ENCODE measurements at regions not wholly inside any gene's neighbourhood (a gene's known extent, or its start where the extent isn't known, plus 50 kb on each side); places are given as distances from the start of the nearest gene placed in this dataset.

GRCh38 chr16:85441189-85441889 is 171.8 kb upstream of the GSE1 start:
- Histone ChIP-seq H3K4me1 (ENCODE audit: control insufficient read depth in 5 of 5, insufficient read depth in 5 of 5, low read length in 5 of 5) (peaks cover 0 to 41% (median 29%) of the 10 kb centered on the region in 5 donors), H3K36me3 (ENCODE audit: control insufficient read depth in 5 of 5, insufficient read depth in 5 of 5, low read length in 5 of 5) (peaks cover 0 to 15% (median 3%) of the 10 kb centered on the region in 5 donors)

GRCh38 chr16:85441890-85442670 is 171.0 kb upstream of the GSE1 start:
- Histone ChIP-seq H3K27me3 (ENCODE audit: control insufficient read depth in 5 of 5, insufficient read depth in 4 of 5, low read length in 5 of 5) (no peaks in the 10 kb centered on the region), H3K9me3 (ENCODE audit: control insufficient read depth in 5 of 5, low read length in 5 of 5) (no peaks in the 10 kb centered on the region), H3K4me3 (ENCODE audit: low read depth in 1 of 5, low read length in 5 of 5) (no peak overlapping the region), H3K4me1 (ENCODE audit: control insufficient read depth in 5 of 5, insufficient read depth in 5 of 5, low read length in 5 of 5) (peaks cover 0 to 36% (median 22%) of the 10 kb centered on the region in 5 donors), H3K9ac (ENCODE audit: low read length in 5 of 5) (no peak overlapping the region), H3K27ac (ENCODE audit: low read depth, low read length) (no peak overlapping the region), H3K36me3 (ENCODE audit: control insufficient read depth in 5 of 5, insufficient read depth in 5 of 5, low read length in 5 of 5) (peaks cover 0 to 15% (median 3%) of the 10 kb centered on the region in 5 donors)

More at GRCh38 chr16:85441189-85441889, 171.8 kb upstream of the GSE1 start:
- Histone ChIP-seq H3K9ac (ENCODE audit: low read length in 5 of 5) (no peak overlapping the region), H3K4me3 (ENCODE audit: low read depth in 1 of 5, low read length in 5 of 5) (no peak overlapping the region), H3K27ac (ENCODE audit: low read depth, low read length) (no peak overlapping the region), H3K9me3 (ENCODE audit: control insufficient read depth in 5 of 5, low read length in 5 of 5) (no peaks in the 10 kb centered on the region), H3K27me3 (ENCODE audit: control insufficient read depth in 5 of 5, insufficient read depth in 4 of 5, low read length in 5 of 5) (no peaks in the 10 kb centered on the region)

- Histone ChIP-seq H3K9ac (ENCODE audit: low read length in 5 of 5) (no peak overlapping the region), H3K9me3 (ENCODE audit: control insufficient read depth in 5 of 5, low read length in 5 of 5) (no peaks in the 10 kb centered on the region), H3K36me3 (ENCODE audit: control insufficient read depth in 5 of 5, insufficient read depth in 5 of 5, low read length in 5 of 5) (peaks cover 0 to 15% (median 3%) of the 10 kb centered on the region in 5 donors), H3K4me1 (ENCODE audit: control insufficient read depth in 5 of 5, insufficient read depth in 5 of 5, low read length in 5 of 5) (peaks cover 0 to 30% (median 17%) of the 10 kb centered on the region in 5 donors), H3K27me3 (ENCODE audit: control insufficient read depth in 5 of 5, insufficient read depth in 4 of 5, low read length in 5 of 5) (no peaks in the 10 kb centered on the region), H3K4me3 (ENCODE audit: low read depth in 1 of 5, low read length in 5 of 5) (no peak overlapping the region), H3K27ac (ENCODE audit: low read depth, low read length) (no peak overlapping the region)
Measured at GRCh38 chr16:85443116-85443515, 170.0 kb upstream of the GSE1 start.

GRCh38 chr16:85443531-85443930 is 169.6 kb upstream of the GSE1 start:
- H3K4me1 ChIP-seq (ENCODE audit: control insufficient read depth in 5 of 5, insufficient read depth in 5 of 5, low read length in 5 of 5): peaks cover 0 to 32% (median 17%) of the 10 kb centered on the region in 5 donors
- no peaks in the 10 kb centered on the region for H3K9me3 ChIP-seq (ENCODE audit: control insufficient read depth in 5 of 5, low read length in 5 of 5)
- no peak overlapping the region for H3K9ac ChIP-seq (ENCODE audit: low read length in 5 of 5)
- H3K27ac ChIP-seq (ENCODE audit: low read depth, low read length): no peak overlapping the region
- no peak overlapping the region for H3K4me3 ChIP-seq (ENCODE audit: low read depth in 1 of 5, low read length in 5 of 5)
- no peaks in the 10 kb centered on the region for H3K27me3 ChIP-seq (ENCODE audit: control insufficient read depth in 5 of 5, insufficient read depth in 4 of 5, low read length in 5 of 5)
- peaks cover 0 to 14% (median 3%) of the 10 kb centered on the region in 5 donors for H3K36me3 ChIP-seq (ENCODE audit: control insufficient read depth in 5 of 5, insufficient read depth in 5 of 5, low read length in 5 of 5)

GRCh38 chr16:85445064-85445778 is 167.9 kb upstream of the GSE1 start:
- Histone ChIP-seq H3K4me3 (ENCODE audit: low read depth in 1 of 5, low read length in 5 of 5) (no peak overlapping the region), H3K27me3 (ENCODE audit: control insufficient read depth in 5 of 5, insufficient read depth in 4 of 5, low read length in 5 of 5) (no peaks in the 10 kb centered on the region), H3K27ac (ENCODE audit: low read depth, low read length) (no peak overlapping the region), H3K36me3 (ENCODE audit: control insufficient read depth in 5 of 5, insufficient read depth in 5 of 5, low read length in 5 of 5) (peaks cover 0 to 7% (median 1%) of the 10 kb centered on the region in 5 donors), H3K9ac (ENCODE audit: low read length in 5 of 5) (no peak overlapping the region), H3K4me1 (ENCODE audit: control insufficient read depth in 5 of 5, insufficient read depth in 5 of 5, low read length in 5 of 5) (peaks cover 0 to 41% (median 27%) of the 10 kb centered on the region in 5 donors), H3K9me3 (ENCODE audit: control insufficient read depth in 5 of 5, low read length in 5 of 5) (no peaks in the 10 kb centered on the region)

GRCh38 chr16:85445779-85446222 is 167.3 kb upstream of the GSE1 start:
- H3K27me3 ChIP-seq (ENCODE audit: control insufficient read depth in 5 of 5, insufficient read depth in 4 of 5, low read length in 5 of 5): no peaks in the 10 kb centered on the region
- no peaks in the 10 kb centered on the region for H3K9me3 ChIP-seq (ENCODE audit: control insufficient read depth in 5 of 5, low read length in 5 of 5)
- H3K4me1 ChIP-seq (ENCODE audit: control insufficient read depth in 5 of 5, insufficient read depth in 5 of 5, low read length in 5 of 5): peaks cover 0 to 41% (median 27%) of the 10 kb centered on the region in 5 donors
- H3K27ac ChIP-seq (ENCODE audit: low read depth, low read length): no peak overlapping the region
- H3K9ac ChIP-seq (ENCODE audit: low read length in 5 of 5): no peak overlapping the region
- H3K36me3 ChIP-seq (ENCODE audit: control insufficient read depth in 5 of 5, insufficient read depth in 5 of 5, low read length in 5 of 5): peaks cover 0 to 4% (median 0%) of the 10 kb centered on the region in 5 donors
- H3K4me3 ChIP-seq (ENCODE audit: low read depth in 1 of 5, low read length in 5 of 5): no peak overlapping the region

DNA sequence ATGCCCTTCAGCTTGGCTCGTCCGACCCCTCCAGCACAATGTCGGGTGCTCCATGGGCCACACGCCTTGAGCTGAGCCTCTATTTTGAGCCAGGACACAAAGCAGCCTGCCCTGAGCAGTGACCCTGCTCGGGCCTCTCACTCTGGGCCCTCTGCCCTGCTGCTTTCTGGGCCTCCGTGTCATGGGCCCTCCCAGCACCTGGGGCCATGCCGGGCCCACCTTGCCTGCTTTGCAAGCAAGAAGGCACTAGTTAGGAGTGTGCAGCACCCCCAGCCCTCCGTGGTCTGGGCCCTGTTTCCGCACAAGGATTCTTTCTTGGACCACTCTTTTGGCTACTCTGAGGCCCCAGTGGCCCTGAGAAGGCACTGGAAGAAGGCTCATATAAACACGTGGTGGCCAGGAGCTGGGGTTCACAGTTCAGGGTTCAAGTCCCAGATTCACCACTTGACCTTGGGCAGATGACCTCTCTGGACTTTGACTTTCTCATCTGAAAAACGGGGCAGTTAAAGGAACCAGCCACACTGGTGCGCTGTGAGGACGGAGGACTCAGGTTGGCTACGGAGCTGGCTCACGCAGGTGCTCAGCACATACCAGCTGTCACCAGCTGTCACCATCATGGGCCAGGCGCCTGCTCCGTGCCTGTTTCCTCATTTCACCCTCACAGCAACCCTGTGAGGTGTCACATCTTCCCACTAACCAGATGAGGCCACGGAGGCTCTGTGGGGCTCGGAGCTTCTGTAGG is 166.0 kb upstream of the GSE1 start:
- no peaks in the 10 kb centered on the region for H3K9me3 ChIP-seq (ENCODE audit: control insufficient read depth in 5 of 5, low read length in 5 of 5)
- H3K9ac ChIP-seq (ENCODE audit: low read length in 5 of 5): no peak overlapping the region
- no peak overlapping the region for H3K27ac ChIP-seq (ENCODE audit: low read depth, low read length)
- peaks cover 0 to 41% (median 27%) of the 10 kb centered on the region in 5 donors for H3K4me1 ChIP-seq (ENCODE audit: control insufficient read depth in 5 of 5, insufficient read depth in 5 of 5, low read length in 5 of 5)
- no peaks in the 10 kb centered on the region for H3K27me3 ChIP-seq (ENCODE audit: control insufficient read depth in 5 of 5, insufficient read depth in 4 of 5, low read length in 5 of 5)
- no peaks in the 10 kb centered on the region for H3K36me3 ChIP-seq (ENCODE audit: control insufficient read depth in 5 of 5, insufficient read depth in 5 of 5, low read length in 5 of 5)
- no peak overlapping the region for H3K4me3 ChIP-seq (ENCODE audit: low read depth in 1 of 5, low read length in 5 of 5)

GRCh38 chr16:85447693-85448313 is 165.3 kb upstream of the GSE1 start:
- Histone ChIP-seq H3K36me3 (ENCODE audit: control insufficient read depth in 5 of 5, insufficient read depth in 5 of 5, low read length in 5 of 5) (no peaks in the 10 kb centered on the region), H3K4me1 (ENCODE audit: control insufficient read depth in 5 of 5, insufficient read depth in 5 of 5, low read length in 5 of 5) (peaks cover 0 to 45% (median 30%) of the 10 kb centered on the region in 5 donors), H3K4me3 (ENCODE audit: low read depth in 1 of 5, low read length in 5 of 5) (no peak overlapping the region), H3K9ac (ENCODE audit: low read length in 5 of 5) (no peak overlapping the region), H3K27ac (ENCODE audit: low read depth, low read length) (no peak overlapping the region), H3K27me3 (ENCODE audit: control insufficient read depth in 5 of 5, insufficient read depth in 4 of 5, low read length in 5 of 5) (no peaks in the 10 kb centered on the region), H3K9me3 (ENCODE audit: control insufficient read depth in 5 of 5, low read length in 5 of 5) (no peaks in the 10 kb centered on the region)

DNA sequence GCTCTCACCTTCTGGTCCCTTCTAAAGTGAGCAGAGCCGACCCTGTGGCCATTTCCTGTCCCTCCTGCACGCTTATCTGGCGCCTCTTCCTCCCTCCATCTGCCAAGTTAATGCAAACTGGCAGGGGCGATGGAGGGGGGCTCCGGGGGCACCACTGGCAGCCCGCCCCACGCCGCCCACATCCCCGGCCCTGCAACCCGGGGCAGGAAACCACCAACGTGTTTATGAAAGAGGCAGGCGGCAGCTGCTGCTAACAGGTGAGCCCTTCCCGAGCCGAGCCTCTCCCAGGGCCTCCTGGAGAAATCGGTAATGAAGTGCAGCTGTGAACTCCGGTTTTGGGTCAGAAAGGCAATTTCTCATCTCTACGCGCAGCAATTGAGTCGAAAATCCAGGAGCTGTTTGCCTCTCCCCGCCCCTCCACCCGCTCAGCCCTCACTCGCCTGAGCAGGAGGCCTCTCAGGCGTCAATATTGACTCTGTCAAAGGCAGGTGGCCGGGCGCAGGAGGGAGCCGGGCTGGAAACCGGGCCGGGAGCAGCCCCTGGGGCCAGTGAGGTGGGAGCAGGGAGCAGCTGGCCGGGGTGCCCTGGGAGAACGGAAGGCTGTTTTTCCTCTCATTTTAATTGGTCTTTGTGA is 164.4 kb upstream of the GSE1 start:
- Histone ChIP-seq H3K9ac (ENCODE audit: low read length in 5 of 5) (peak overlapping the region in 2 of 5 donors; percentile 19 to 26), H3K36me3 (ENCODE audit: control insufficient read depth in 5 of 5, insufficient read depth in 5 of 5, low read length in 5 of 5) (no peaks in the 10 kb centered on the region), H3K4me1 (ENCODE audit: control insufficient read depth in 5 of 5, insufficient read depth in 5 of 5, low read length in 5 of 5) (peaks cover 0 to 49% (median 32%) of the 10 kb centered on the region in 5 donors), H3K27ac (ENCODE audit: low read depth, low read length) (peak overlapping the region; percentile 57), H3K27me3 (ENCODE audit: control insufficient read depth in 5 of 5, insufficient read depth in 4 of 5, low read length in 5 of 5) (no peaks in the 10 kb centered on the region), H3K9me3 (ENCODE audit: control insufficient read depth in 5 of 5, low read length in 5 of 5) (no peaks in the 10 kb centered on the region), H3K4me3 (ENCODE audit: low read depth in 1 of 5, low read length in 5 of 5) (no peak overlapping the region)

All from subcutaneous abdominal adipose tissue (tissue), 5 donors.